HCT116 (cell line): ENCODE measurements at regions not wholly inside any gene's neighbourhood (a gene's known extent, or its start where the extent isn't known, plus 50 kb on each side); places are given as distances from the start of the nearest gene placed in this dataset.

Experiments used
- ATAC-seq: fragments of 200-7000 bp; cut with Tn5 transposase; 2 replicates; pipeline ENCODE4 v1.9.1; 2020; ENCODE audit warnings: mild to moderate bottlenecking, moderate library complexity
- BruUV-seq: library from RNA; stranded (reverse); fragments of 400-500 nt; replicated peaks from 2 replicates; lab custom pipeline; 2021; lab: Mats Ljungman, UMichigan
- CTCF ChIA-PET: fragments of 300-600 bp; sonication (Branson Sonifier 250); formaldehyde crosslinking; loops from one replicate; lab custom pipeline; 2021; ENCODE audit warnings: antibody characterized with exemption; lab: Charles Lee
- POLR2A ChIA-PET: fragments of 300-600, 350-600 bp; sonication (Branson Sonifier 250); formaldehyde crosslinking; loops from one replicate; lab custom pipeline; 2021; ENCODE audit warnings: antibody characterized with exemption; lab: Charles Lee
- RAD21 ChIA-PET, 2 experiments: fragments of 300-600 bp; sonication (Branson Sonifier 250); formaldehyde crosslinking; loops; one replicate each; lab custom pipeline; 2023; ENCODE audit warnings: low total read pairs in 2 of 2; ENCODE audit not compliant: uncharacterized antibody in 2 of 2, unreplicated experiment in 2 of 2, low non-redundant PET in 1 of 2; lab: Charles Lee
- DNase-seq: peaks from one replicate; pipeline ENCODE4 v3.0.0-alpha.2; 2010; ENCODE audit warnings: low read depth, low spot score
- H2AFZ ChIP-seq: fragments of 200-600 bp; shearing (Covaris generic), sonication (generic); 2 replicates; pipeline ENCODE4 v1.6.1; 2017; ENCODE audit warnings: low read depth, mixed run types, mixed read lengths, antibody characterized with exemption, low read length; ENCODE audit not compliant: poor library complexity, severe bottlenecking
- H3K27ac ChIP-seq: 2 replicates; pipeline ENCODE4 v1.5.1; 2012; ENCODE audit warnings: low read depth, low read length
- H3K27me3 ChIP-seq: fragments of 200-600 bp; sonication (generic); 2 replicates; pipeline ENCODE4 v1.6.1; 2016; ENCODE audit warnings: mixed run types, low read length, mixed read lengths; ENCODE audit not compliant: insufficient read depth
- H3K36me3 ChIP-seq, 2 experiments: fragments of 200-500 bp in 1 of 2; fragments of 200-600 bp in 1 of 2; sonication (Bioruptor generic) in 1 of 2; sonication (generic) in 1 of 2; 2 replicates each; pipeline versions ENCODE4 v1.5.1 to v1.6.1; 2014 to 2016; ENCODE audit warnings: low read length in 2 of 2, inconsistent platforms in 1 of 2, mixed read lengths in 1 of 2, mixed run types in 1 of 2; ENCODE audit not compliant: insufficient read depth in 2 of 2, control insufficient read depth in 1 of 2
- H3K4me1 ChIP-seq, 2 experiments: fragments of 200-600 bp in 1 of 2; sonication (generic) in 1 of 2; 2 replicates each; pipeline versions ENCODE4 v1.5.1 to v1.6.1; 2012 to 2017; ENCODE audit warnings: low read length in 2 of 2, inconsistent platforms in 1 of 2, mild to moderate bottlenecking in 1 of 2, mixed read lengths in 1 of 2, mixed run types in 1 of 2, moderate library complexity in 1 of 2; ENCODE audit not compliant: insufficient read depth in 2 of 2, control insufficient read depth in 1 of 2
- H3K4me2 ChIP-seq: fragments of 200-600 bp; sonication (generic); 2 replicates; pipeline ENCODE4 v1.6.1; 2017; ENCODE audit warnings: mixed run types, low read length, mixed read lengths
- H3K4me3 ChIP-seq, 2 experiments: fragments of 200-600 bp in 1 of 2; sonication (generic) in 1 of 2; replicated peaks in 1 of 2; 2 replicates each; pipeline ENCODE4 v1.5.1; 2011 to 2016; ENCODE audit warnings: low read length in 2 of 2, control low read depth in 1 of 2, low read depth in 1 of 2, mild to moderate bottlenecking in 1 of 2, mixed read lengths in 1 of 2, mixed run types in 1 of 2
- H3K79me2 ChIP-seq: fragments of 200-600 bp; sonication (generic); 2 replicates; pipeline ENCODE4 v1.6.1; 2017; ENCODE audit warnings: mild to moderate bottlenecking, mixed run types, low read length, moderate library complexity, mixed read lengths; ENCODE audit not compliant: insufficient read depth
- H3K9ac ChIP-seq: fragments of 200-600 bp; sonication (generic); 2 replicates; pipeline ENCODE4 v1.6.1; 2016; ENCODE audit warnings: low read length, mixed read lengths
- H3K9me2 ChIP-seq: fragments of 200-600 bp; sonication (generic), shearing (Covaris generic); 2 replicates; pipeline ENCODE4 v1.6.1; 2017; ENCODE audit warnings: mixed run types, mild to moderate bottlenecking, moderate library complexity; ENCODE audit not compliant: insufficient read depth
- H3K9me3 ChIP-seq, 2 experiments: fragments of 200-500 bp in 1 of 2; fragments of 200-600 bp in 1 of 2; sonication (Bioruptor generic) in 1 of 2; sonication (generic) in 1 of 2; 2 replicates each; pipeline ENCODE4 v1.6.1; 2014 to 2017; ENCODE audit warnings: low read length in 2 of 2, mixed read lengths in 2 of 2, inconsistent platforms in 1 of 2, low read depth in 1 of 2, mild to moderate bottlenecking in 1 of 2, mixed run types in 1 of 2, moderate library complexity in 1 of 2; ENCODE audit not compliant: control insufficient read depth in 1 of 2, insufficient read depth in 1 of 2
- H4K20me1 ChIP-seq: fragments of 200-600 bp; sonication (generic), shearing (Covaris generic); 2 replicates; pipeline ENCODE4 v1.6.1; 2017; ENCODE audit warnings: mixed run types, mild to moderate bottlenecking, moderate library complexity; ENCODE audit not compliant: insufficient read depth
- CEBPB ChIP-seq: IDR thresholded peaks from 2 replicates; pipeline ENCODE4 v1.6.1; 2012; ENCODE audit warnings: low read depth
- CTCF ChIP-seq, 3 experiments: fragments of 200-600 bp in 1 of 3; sonication (generic) in 1 of 3; IDR thresholded peaks in 2 of 3; conservative IDR thresholded peaks in 1 of 3; 2 replicates each; pipeline ENCODE4 v1.5.1; 2012 to 2017; ENCODE audit warnings: low read depth in 2 of 3, low read length in 2 of 3, antibody characterized with exemption in 1 of 3, borderline replicate concordance in 1 of 3, control low read depth in 1 of 3, mild to moderate bottlenecking in 1 of 3, mixed read lengths in 1 of 3, mixed run types in 1 of 3, moderate library complexity in 1 of 3; ENCODE audit not compliant: insufficient read depth in 1 of 3
- EGR1 ChIP-seq: IDR thresholded peaks from 2 replicates; pipeline ENCODE4 v1.6.1; 2012; ENCODE audit warnings: low read depth
- EZH2phosphoT487 ChIP-seq: fragments of 200-600 bp; IDR thresholded peaks from 2 replicates; pipeline ENCODE4 v1.6.1; 2018; ENCODE audit warnings: antibody characterized with exemption, borderline replicate concordance
- FOSL1 ChIP-seq: IDR thresholded peaks from 2 replicates; pipeline ENCODE4 v1.6.1; 2012; ENCODE audit warnings: low read depth
- RAD21 ChIP-seq: IDR thresholded peaks from 2 replicates; pipeline ENCODE4 v1.6.1; 2012; ENCODE audit warnings: low read depth, mild to moderate bottlenecking
- SIN3A ChIP-seq: IDR thresholded peaks from 2 replicates; pipeline ENCODE4 v1.6.1; 2012; ENCODE audit warnings: low read depth
- TCF7L2 ChIP-seq: IDR thresholded peaks from 2 replicates; pipeline ENCODE4 v1.7.0; 2011; ENCODE audit warnings: borderline replicate concordance, inconsistent platforms; ENCODE audit not compliant: insufficient read depth, insufficient read length; ENCODE audit errors: extremely low read depth
- ZNF274 ChIP-seq: fragments of 200-500 bp; sonication (Bioruptor generic); IDR thresholded peaks from 2 replicates; pipeline ENCODE4 v1.6.1; 2014; ENCODE audit warnings: mild to moderate bottlenecking, low read depth, low read length, inconsistent platforms
- intact Hi-C: fragments of 100-400 bp; cut with micrococcal nuclease; formaldehyde crosslinking; loops from 2 replicates; pipeline ENCODE4 v1.10.0; 2022
- TF ChIP-seq, protein P1 (sequence below): IDR thresholded peaks from 2 replicates; pipeline ENCODE4 v1.6.1; 2011; ENCODE audit warnings: mild to moderate bottlenecking, low read length, moderate library complexity; ENCODE audit not compliant: insufficient replicate concordance; ENCODE audit errors: extremely low read depth
- TF ChIP-seq, protein P2 (sequence below): IDR thresholded peaks from 2 replicates; pipeline ENCODE4 v1.6.1; 2012

- no peaks in the 10 kb centered on the region for H3K36me3 ChIP-seq
- ChIA-PET POLR2A (no interaction called here), CTCF (no interaction called here), RAD21 (no interaction called here)
- no peak overlapping the region for H2AFZ ChIP-seq
- intact Hi-C loops, result no loop called here
- BruUV-seq, result no TSS peak
- H3K9me3 ChIP-seq, result no peaks in the 10 kb centered on the region
- no peak overlapping the region for H3K9ac ChIP-seq
- no peaks in the 10 kb centered on the region for H3K79me2 ChIP-seq
- H3K27ac ChIP-seq, result no peak overlapping the region
- no peaks in the 10 kb centered on the region for H4K20me1 ChIP-seq
- H3K4me2 ChIP-seq, result no peak overlapping the region
- no peaks in the 10 kb centered on the region for H3K4me1 ChIP-seq
- DNase-seq, result no peak
- H3K27me3 ChIP-seq, result no peaks in the 10 kb centered on the region
- ATAC-seq, result no peak
- TF ChIP-seq, protein P1, sequence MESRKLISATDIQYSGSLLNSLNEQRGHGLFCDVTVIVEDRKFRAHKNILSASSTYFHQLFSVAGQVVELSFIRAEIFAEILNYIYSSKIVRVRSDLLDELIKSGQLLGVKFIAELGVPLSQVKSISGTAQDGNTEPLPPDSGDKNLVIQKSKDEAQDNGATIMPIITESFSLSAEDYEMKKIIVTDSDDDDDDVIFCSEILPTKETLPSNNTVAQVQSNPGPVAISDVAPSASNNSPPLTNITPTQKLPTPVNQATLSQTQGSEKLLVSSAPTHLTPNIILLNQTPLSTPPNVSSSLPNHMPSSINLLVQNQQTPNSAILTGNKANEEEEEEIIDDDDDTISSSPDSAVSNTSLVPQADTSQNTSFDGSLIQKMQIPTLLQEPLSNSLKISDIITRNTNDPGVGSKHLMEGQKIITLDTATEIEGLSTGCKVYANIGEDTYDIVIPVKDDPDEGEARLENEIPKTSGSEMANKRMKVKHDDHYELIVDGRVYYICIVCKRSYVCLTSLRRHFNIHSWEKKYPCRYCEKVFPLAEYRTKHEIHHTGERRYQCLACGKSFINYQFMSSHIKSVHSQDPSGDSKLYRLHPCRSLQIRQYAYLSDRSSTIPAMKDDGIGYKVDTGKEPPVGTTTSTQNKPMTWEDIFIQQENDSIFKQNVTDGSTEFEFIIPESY, result no peak
- TF ChIP-seq EGR1, result no peak
- TF ChIP-seq EZH2phosphoT487, result no peak
- TF ChIP-seq, protein P2, sequence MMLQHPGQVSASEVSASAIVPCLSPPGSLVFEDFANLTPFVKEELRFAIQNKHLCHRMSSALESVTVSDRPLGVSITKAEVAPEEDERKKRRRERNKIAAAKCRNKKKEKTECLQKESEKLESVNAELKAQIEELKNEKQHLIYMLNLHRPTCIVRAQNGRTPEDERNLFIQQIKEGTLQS, result no peak
- TF ChIP-seq SIN3A, result no peak
- no peak for TF ChIP-seq ZNF274
- no peaks in the 10 kb centered on the region for H3K9me2 ChIP-seq
- H3K4me3 ChIP-seq, result no peak overlapping the region
These were observed 275.0 kb downstream of the ALG10 start for GRCh38 chr12:34297126-34297789.

- H3K9ac ChIP-seq, result no peak overlapping the region
- no TSS peak for BruUV-seq
- no peaks in the 10 kb centered on the region for H3K79me2 ChIP-seq
- no peak overlapping the region for H2AFZ ChIP-seq
- no peaks in the 10 kb centered on the region for H4K20me1 ChIP-seq
- ChIA-PET RAD21 (no interaction called here), CTCF (no interaction called here), POLR2A (no interaction called here)
- no peak overlapping the region for H3K4me2 ChIP-seq
- H3K27me3 ChIP-seq, result no peaks in the 10 kb centered on the region
- no peaks in the 10 kb centered on the region for H3K36me3 ChIP-seq
- no peaks in the 10 kb centered on the region for H3K9me3 ChIP-seq
- H3K4me3 ChIP-seq, result no peak overlapping the region
- H3K27ac ChIP-seq, result no peak overlapping the region
- no peak for TF ChIP-seq ZNF274
- TF ChIP-seq RAD21, result no peak
- no peak for TF ChIP-seq TCF7L2
- TF ChIP-seq, protein P2, result no peak
- no peak for TF ChIP-seq FOSL1
- TF ChIP-seq CTCF (IDR thresholded peaks at IDR 0.05 in 2 of 3, conservative IDR thresholded peaks at IDR 0.05 in 1 of 3; ENCODE audit: borderline replicate concordance in 1 of 3, insufficient read depth in 1 of 3, low read depth in 2 of 3, low read length in 2 of 3), result no peak
- no peak for TF ChIP-seq CEBPB
- no peaks in the 10 kb centered on the region for H3K4me1 ChIP-seq
- no peaks in the 10 kb centered on the region for H3K9me2 ChIP-seq
- DNase-seq (no peak), ATAC-seq (no peak)
- intact Hi-C loops, result no loop called here
These were observed 275.5 kb downstream of the ALG10 start for GRCh38 chr12:34297790-34298164.
